NCI-H524 (cell line): ENCODE measurements at regions not wholly inside any gene's neighbourhood (a gene's known extent, or its start where the extent isn't known, plus 50 kb on each side); places are given as distances from the start of the nearest gene placed in this dataset.

Source experiments
- DNase-seq, 2 experiments: peaks; one replicate each; lab custom pipeline; 2025; lab: John Stamatoyannopoulos, UW

- no peak for DNase-seq
Measured at GRCh38 chr21:18460979-18461378, 57.4 kb upstream of the TMPRSS15 start.

- no peak for DNase-seq
Measured at GRCh38 chr21:18461743-18462142, 58.2 kb upstream of the TMPRSS15 start.

- DNase-seq = no peak
Measured at GRCh38 chr21:18467715-18468114, 64.1 kb upstream of the TMPRSS15 start.

GRCh38 chr21:18468790-18469189 is 65.2 kb upstream of the TMPRSS15 start:
- no peak for DNase-seq

GRCh38 chr21:18476639-18477038 is 73.1 kb upstream of the TMPRSS15 start:
- no peak for DNase-seq

GRCh38 chr21:18477043-18477442 is 73.5 kb upstream of the TMPRSS15 start:
- DNase-seq = no peak

- no peak for DNase-seq
Measured at GRCh38 chr21:18478513-18478912, 74.9 kb upstream of the TMPRSS15 start.

GRCh38 chr21:18488252-18488651 is 84.7 kb upstream of the TMPRSS15 start:
- DNase-seq = no peak

GRCh38 chr21:18493422-18493821 is 89.8 kb upstream of the TMPRSS15 start:
- DNase-seq = no peak

- DNase-seq = peak; percentile 27 to 38
Measured at GRCh38 chr21:18495523-18495922, 91.9 kb upstream of the TMPRSS15 start.

- DNase-seq = no peak
Measured at GRCh38 chr21:18498431-18498830, 94.8 kb upstream of the TMPRSS15 start.

- DNase-seq = peak; percentile 27 to 68
Measured at GRCh38 chr21:18499761-18500376, 96.3 kb upstream of the TMPRSS15 start.

GRCh38 chr21:18518054-18518481 is 114.5 kb upstream of the TMPRSS15 start:
- peak; percentile 46 to 68 for DNase-seq

- DNase-seq = peak in 1 of 2 experiments; percentile 3
Measured at GRCh38 chr21:18521204-18521603, 117.6 kb upstream of the TMPRSS15 start.

GRCh38 chr21:18522181-18522972 is 118.8 kb upstream of the TMPRSS15 start:
- DNase-seq = peak in 1 of 2 experiments; percentile 45

- peak; percentile 30 to 33 for DNase-seq
Measured at GRCh38 chr21:18524097-18524880, 120.7 kb upstream of the TMPRSS15 start.

- DNase-seq = peak; percentile 16 to 52
Measured at GRCh38 chr21:18529254-18529653, 125.7 kb upstream of the TMPRSS15 start.

GRCh38 chr21:18542081-18542480 is 138.5 kb upstream of the TMPRSS15 start:
- DNase-seq = no peak

- no peak for DNase-seq
Measured at GRCh38 chr21:18545908-18546307, 142.3 kb upstream of the TMPRSS15 start.

- DNase-seq = no peak
Measured at GRCh38 chr21:18547347-18547746, 143.8 kb upstream of the TMPRSS15 start.

GRCh38 chr21:18548249-18548648 is 144.7 kb upstream of the TMPRSS15 start:
- no peak for DNase-seq

- no peak for DNase-seq
Measured at GRCh38 chr21:18549214-18549905, 145.8 kb upstream of the TMPRSS15 start.
